Stimulated activated naive CD8-positive, alpha-beta T cell treated with anti-CD3 and anti-CD28 coated beads, Interleukin-15, Interleukin-2, amounts not matched to agents 100 ng/mL and 50 ng/mL, for 24 hours (primary cell): ENCODE measurements at regions not wholly inside any gene's neighbourhood (a gene's known extent, or its start where the extent isn't known, plus 50 kb on each side); places are given as distances from the start of the nearest gene placed in this dataset.

Experiments
- H3K27ac Mint-ChIP-seq: one replicate; pipeline ENCODE4 v1.8.0; 2021; ENCODE audit warnings: mild to moderate bottlenecking, mixed read lengths
- H3K27me3 Mint-ChIP-seq: one replicate; pipeline ENCODE4 v1.8.0; 2021; ENCODE audit warnings: mixed read lengths
- H3K36me3 Mint-ChIP-seq: one replicate; pipeline ENCODE4 v1.8.0; 2021; ENCODE audit warnings: low read depth, mixed read lengths
- H3K4me1 Mint-ChIP-seq: one replicate; pipeline ENCODE4 v1.8.0; 2021; ENCODE audit warnings: low read depth, mixed read lengths
- H3K4me3 Mint-ChIP-seq: one replicate; pipeline ENCODE4 v1.8.0; 2021; ENCODE audit warnings: mild to moderate bottlenecking, mixed read lengths
- H3K9me3 Mint-ChIP-seq: one replicate; pipeline ENCODE4 v1.8.0; 2021; ENCODE audit warnings: mixed read lengths

DNA sequence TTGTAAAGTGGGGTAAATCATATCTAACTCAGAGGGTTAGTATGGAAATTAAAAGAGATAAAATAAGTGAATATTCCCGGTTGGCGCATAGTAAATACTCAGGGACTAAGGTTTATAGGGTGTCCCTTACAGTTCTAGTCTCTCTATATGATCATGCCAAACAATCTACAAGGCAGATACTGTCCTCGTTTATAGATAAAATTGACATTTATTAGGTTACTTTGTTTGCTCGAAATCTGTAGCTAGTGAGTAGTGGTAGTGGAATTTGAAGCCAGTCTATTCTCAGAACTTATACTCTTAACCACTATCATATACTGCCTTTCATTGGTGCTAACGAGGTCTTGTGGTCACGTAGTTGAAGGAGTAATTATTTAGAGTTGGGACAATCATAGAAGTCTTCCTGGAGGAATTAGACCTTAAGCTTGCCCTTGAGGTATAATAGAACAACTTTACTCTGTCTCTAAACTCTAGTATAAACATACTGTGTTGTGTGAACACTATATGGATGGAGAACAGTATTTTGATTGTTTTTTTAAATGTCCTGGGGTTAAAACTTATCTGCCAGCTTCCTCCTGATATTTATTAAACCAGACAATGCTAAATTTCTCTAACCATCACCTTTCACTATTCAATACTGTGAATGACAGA lies 324.0 kb downstream of the STIM2 start:
- peaks cover 3% of the 10 kb centered on the region for H3K9me3 Mint-ChIP-seq
- H3K4me3 Mint-ChIP-seq: no peak overlapping the region
- H3K4me1 Mint-ChIP-seq: no peaks in the 10 kb centered on the region
- H3K27me3 Mint-ChIP-seq: peaks cover 7% of the 10 kb centered on the region
- H3K36me3 Mint-ChIP-seq: no peaks in the 10 kb centered on the region
- no peak overlapping the region for H3K27ac Mint-ChIP-seq

GRCh38 chr4:27186710-27187109 lies 326.1 kb downstream of the STIM2 start:
- Mint-ChIP-seq H3K36me3 (no peaks in the 10 kb centered on the region), H3K27me3 (no peaks in the 10 kb centered on the region), H3K4me1 (no peaks in the 10 kb centered on the region), H3K4me3 (no peak overlapping the region), H3K27ac (no peak overlapping the region), H3K9me3 (no peaks in the 10 kb centered on the region)

- Mint-ChIP-seq H3K27ac (no peak overlapping the region), H3K4me1 (no peaks in the 10 kb centered on the region), H3K27me3 (peaks cover 4% of the 10 kb centered on the region), H3K4me3 (no peak overlapping the region), H3K36me3 (no peaks in the 10 kb centered on the region), H3K9me3 (no peaks in the 10 kb centered on the region)
These were observed 327.1 kb downstream of the STIM2 start for GRCh38 chr4:27187786-27188185.

DNA sequence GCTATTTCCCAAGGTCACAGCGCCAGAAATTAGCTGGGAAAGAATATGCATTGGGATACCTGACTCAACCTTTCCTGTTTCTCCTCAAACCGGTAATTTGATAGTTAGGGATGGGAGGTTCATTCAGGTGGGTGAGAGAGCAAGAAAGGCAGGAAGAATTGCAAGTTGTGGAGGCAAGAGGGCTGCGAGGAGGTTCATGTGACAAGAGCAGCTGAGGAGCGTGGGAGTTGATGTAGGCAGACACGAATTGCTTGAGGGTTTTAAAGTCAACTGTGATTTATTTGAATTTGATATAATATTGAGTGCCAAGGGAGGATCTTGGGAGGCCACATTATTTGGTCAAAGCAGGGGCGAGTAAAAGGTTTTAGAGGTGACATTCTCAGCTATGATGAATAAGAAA lies 329.0 kb downstream of the STIM2 start:
- Mint-ChIP-seq H3K9me3 (no peaks in the 10 kb centered on the region), H3K36me3 (no peaks in the 10 kb centered on the region), H3K27me3 (peaks cover 4% of the 10 kb centered on the region), H3K27ac (no peak overlapping the region), H3K4me1 (no peaks in the 10 kb centered on the region), H3K4me3 (no peak overlapping the region)

DNA sequence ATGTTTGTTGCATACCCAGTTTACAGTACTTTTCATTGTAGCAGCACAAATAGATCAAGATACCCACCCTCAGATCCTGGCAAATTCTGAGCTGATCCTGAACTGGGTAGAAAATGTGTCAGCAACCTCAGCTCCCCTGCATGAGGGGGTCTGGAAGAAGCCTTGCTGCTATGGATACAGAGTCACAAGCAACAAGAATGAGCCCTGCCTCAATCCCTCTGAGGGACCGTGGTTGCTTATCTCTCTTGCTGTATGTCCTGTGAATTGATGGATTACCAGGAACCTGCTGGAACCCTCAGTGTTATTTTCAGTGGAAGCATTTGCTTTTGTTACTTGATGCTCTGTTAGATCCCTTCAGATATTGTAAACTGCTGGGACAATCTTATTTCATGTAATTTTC lies 331.0 kb downstream of the STIM2 start:
- peaks cover 4% of the 10 kb centered on the region for H3K27me3 Mint-ChIP-seq
- H3K4me3 Mint-ChIP-seq: no peak overlapping the region
- H3K9me3 Mint-ChIP-seq: no peaks in the 10 kb centered on the region
- no peaks in the 10 kb centered on the region for H3K36me3 Mint-ChIP-seq
- H3K27ac Mint-ChIP-seq: no peak overlapping the region
- no peaks in the 10 kb centered on the region for H3K4me1 Mint-ChIP-seq

GRCh38 chr4:27194599-27195176 lies 334.0 kb downstream of the STIM2 start:
- Mint-ChIP-seq H3K27ac (no peak overlapping the region), H3K4me3 (no peak overlapping the region), H3K36me3 (no peaks in the 10 kb centered on the region), H3K4me1 (no peaks in the 10 kb centered on the region), H3K27me3 (peaks cover 4% of the 10 kb centered on the region), H3K9me3 (no peaks in the 10 kb centered on the region)

DNA sequence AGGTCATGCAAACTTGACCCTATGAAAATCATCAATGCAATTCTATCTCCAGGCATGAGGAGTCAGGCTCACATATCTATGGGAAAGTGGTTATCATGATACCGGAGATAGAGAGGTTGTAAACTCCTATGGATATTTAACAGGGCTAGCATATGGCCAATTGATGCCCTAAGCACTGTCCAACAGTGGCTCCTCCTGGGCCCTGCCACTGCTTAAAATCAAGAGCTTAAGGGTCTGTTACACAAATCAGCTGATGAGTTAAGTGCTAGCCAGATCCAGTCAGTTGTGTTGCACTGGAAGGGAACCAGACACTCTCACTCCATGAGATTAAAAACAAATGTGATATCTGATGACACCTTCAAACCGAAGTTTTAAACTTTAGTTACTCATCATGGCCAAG lies 337.6 kb downstream of the STIM2 start:
- H3K36me3 Mint-ChIP-seq: no peaks in the 10 kb centered on the region
- H3K27me3 Mint-ChIP-seq: no peaks in the 10 kb centered on the region
- H3K4me3 Mint-ChIP-seq: no peak overlapping the region
- no peak overlapping the region for H3K27ac Mint-ChIP-seq
- H3K4me1 Mint-ChIP-seq: no peaks in the 10 kb centered on the region
- H3K9me3 Mint-ChIP-seq: no peaks in the 10 kb centered on the region

- no peaks in the 10 kb centered on the region for H3K9me3 Mint-ChIP-seq
- no peaks in the 10 kb centered on the region for H3K27me3 Mint-ChIP-seq
- H3K36me3 Mint-ChIP-seq: no peaks in the 10 kb centered on the region
- no peak overlapping the region for H3K27ac Mint-ChIP-seq
- H3K4me3 Mint-ChIP-seq: no peak overlapping the region
- H3K4me1 Mint-ChIP-seq: no peaks in the 10 kb centered on the region
These were observed 338.3 kb downstream of the STIM2 start for GRCh38 chr4:27198971-27199370.

GRCh38 chr4:27206009-27206408 lies 345.4 kb downstream of the STIM2 start:
- Mint-ChIP-seq H3K4me3 (no peak overlapping the region), H3K9me3 (no peaks in the 10 kb centered on the region)

DNA sequence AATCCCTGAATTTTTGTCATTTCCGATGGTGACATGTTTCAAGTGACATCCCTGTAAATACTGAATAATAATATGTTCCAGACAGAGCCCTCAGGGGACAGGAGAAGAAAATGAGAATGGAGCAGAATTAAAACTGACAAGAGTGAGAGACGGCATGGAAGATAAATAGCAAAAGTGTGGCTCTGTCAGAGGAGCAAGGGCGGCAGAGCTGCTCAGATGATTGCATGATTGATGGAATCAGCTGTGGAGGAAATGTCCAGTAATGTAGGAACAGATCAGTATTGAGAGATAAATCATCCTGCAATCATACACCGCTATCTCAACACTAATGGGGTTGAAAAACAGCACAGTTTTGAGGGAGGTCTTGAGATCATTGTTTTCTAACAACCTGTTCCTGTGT lies 350.3 kb downstream of the STIM2 start:
- H3K4me1 Mint-ChIP-seq: no peaks in the 10 kb centered on the region
- peaks cover 4% of the 10 kb centered on the region for H3K27me3 Mint-ChIP-seq
- no peak overlapping the region for H3K27ac Mint-ChIP-seq
- no peaks in the 10 kb centered on the region for H3K36me3 Mint-ChIP-seq
- H3K9me3 Mint-ChIP-seq: no peaks in the 10 kb centered on the region
- H3K4me3 Mint-ChIP-seq: no peak overlapping the region

More at GRCh38 chr4:27206009-27206408, 345.4 kb downstream of the STIM2 start:
- no peaks in the 10 kb centered on the region for H3K27me3 Mint-ChIP-seq
- H3K27ac Mint-ChIP-seq: no peak overlapping the region
- no peaks in the 10 kb centered on the region for H3K36me3 Mint-ChIP-seq
- no peaks in the 10 kb centered on the region for H3K4me1 Mint-ChIP-seq

- Mint-ChIP-seq H3K27ac (no peak overlapping the region), H3K27me3 (peaks cover 4% of the 10 kb centered on the region), H3K4me3 (no peak overlapping the region), H3K36me3 (no peaks in the 10 kb centered on the region), H3K4me1 (no peaks in the 10 kb centered on the region), H3K9me3 (no peaks in the 10 kb centered on the region)
These were observed 353.4 kb downstream of the STIM2 start for GRCh38 chr4:27214010-27214409.

GRCh38 chr4:27215220-27215826 lies 354.7 kb downstream of the STIM2 start:
- Mint-ChIP-seq H3K36me3 (no peaks in the 10 kb centered on the region), H3K9me3 (peaks cover under 1% of the 10 kb centered on the region), H3K4me1 (no peaks in the 10 kb centered on the region), H3K27ac (no peak overlapping the region), H3K4me3 (no peak overlapping the region), H3K27me3 (peaks cover 4% of the 10 kb centered on the region)

GRCh38 chr4:27217261-27217769 lies 356.7 kb downstream of the STIM2 start:
- Mint-ChIP-seq H3K4me1 (no peaks in the 10 kb centered on the region), H3K9me3 (peaks cover 4% of the 10 kb centered on the region), H3K4me3 (no peak overlapping the region), H3K27me3 (peaks cover 7% of the 10 kb centered on the region), H3K36me3 (no peaks in the 10 kb centered on the region), H3K27ac (no peak overlapping the region)

DNA sequence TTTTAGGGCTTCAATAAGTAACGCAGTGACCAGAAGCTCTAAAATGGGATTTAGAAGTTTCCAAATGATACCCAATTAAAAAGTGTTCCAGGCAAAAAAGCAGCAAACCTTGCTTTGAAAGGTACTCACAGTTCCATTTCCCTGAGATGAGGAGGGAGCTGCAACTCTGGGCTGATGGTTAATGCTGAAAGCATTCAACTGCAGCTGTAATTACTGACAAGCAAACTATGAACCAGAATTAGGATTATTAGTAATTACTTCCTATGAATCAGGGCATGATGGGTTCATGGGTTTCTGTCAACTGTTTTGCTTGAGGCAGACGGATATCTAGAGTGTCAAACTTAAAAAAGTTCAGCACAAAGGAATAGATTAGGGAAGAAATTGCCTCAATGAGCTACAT lies 357.4 kb downstream of the STIM2 start:
- Mint-ChIP-seq H3K36me3 (no peaks in the 10 kb centered on the region), H3K4me3 (no peak overlapping the region), H3K27ac (no peak overlapping the region), H3K9me3 (peaks cover 4% of the 10 kb centered on the region), H3K27me3 (peaks cover 7% of the 10 kb centered on the region), H3K4me1 (no peaks in the 10 kb centered on the region)

DNA sequence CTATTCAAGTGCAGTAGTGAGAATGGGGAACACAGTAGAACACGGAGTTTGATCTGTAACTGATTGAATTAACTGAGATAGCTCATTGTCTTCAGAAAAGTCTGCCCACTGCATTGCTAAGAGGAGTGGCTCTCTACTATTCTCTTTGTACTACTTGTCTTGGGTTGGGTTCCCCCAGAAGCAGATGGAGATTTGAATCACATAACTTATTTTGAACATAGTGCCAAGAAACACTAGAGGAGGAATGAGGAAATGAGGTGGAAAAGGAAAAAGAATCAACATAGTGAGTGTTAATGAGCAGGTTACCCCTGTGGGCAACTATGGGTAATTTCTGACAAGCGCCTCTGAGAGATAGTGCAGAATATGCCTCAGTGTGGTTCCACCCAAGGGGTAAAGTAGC lies 362.7 kb downstream of the STIM2 start:
- no peaks in the 10 kb centered on the region for H3K36me3 Mint-ChIP-seq
- no peak overlapping the region for H3K4me3 Mint-ChIP-seq
- no peak overlapping the region for H3K27ac Mint-ChIP-seq
- peaks cover 3% of the 10 kb centered on the region for H3K27me3 Mint-ChIP-seq
- H3K9me3 Mint-ChIP-seq: peaks cover 4% of the 10 kb centered on the region
- no peaks in the 10 kb centered on the region for H3K4me1 Mint-ChIP-seq
